Spleen (tissue), 7 donors: ENCODE measurements at regions not wholly inside any gene's neighbourhood (a gene's known extent, or its start where the extent isn't known, plus 50 kb on each side); places are given as distances from the start of the nearest gene placed in this dataset.

Experiments used
- CTCF ChIP-seq, 11 experiments: fragments of 200-600 bp in 7 of 11; fragments of 450-650 bp in 4 of 11; sonication (generic) in 4 of 11; IDR thresholded peaks in 8 of 11; conservative IDR thresholded peaks in 3 of 11; 1 replicate in 7 of 11; 2 replicates in 4 of 11; pipeline versions ENCODE4 v1.4.0 to v1.8.0; 2016 to 2021; ENCODE audit warnings: antibody characterized with exemption in 11 of 11, inconsistent platforms in 4 of 11, mild to moderate bottlenecking in 1 of 11
- POLR2AphosphoS5 ChIP-seq, 3 donors: sonication (generic); formaldehyde crosslinking; IDR thresholded peaks; one replicate each; pipeline ENCODE4 v1.5.1; 2017; ENCODE audit warnings: antibody characterized with exemption in 3 of 3
- donor health status: DM: no; HTN: no; CAD: no; lungs with moderate emphysema.
- donor health status: DM: no; HTN: no; CAD: no.
- donor health status: DM: no; HTN: no; CAD: no.

DNA sequence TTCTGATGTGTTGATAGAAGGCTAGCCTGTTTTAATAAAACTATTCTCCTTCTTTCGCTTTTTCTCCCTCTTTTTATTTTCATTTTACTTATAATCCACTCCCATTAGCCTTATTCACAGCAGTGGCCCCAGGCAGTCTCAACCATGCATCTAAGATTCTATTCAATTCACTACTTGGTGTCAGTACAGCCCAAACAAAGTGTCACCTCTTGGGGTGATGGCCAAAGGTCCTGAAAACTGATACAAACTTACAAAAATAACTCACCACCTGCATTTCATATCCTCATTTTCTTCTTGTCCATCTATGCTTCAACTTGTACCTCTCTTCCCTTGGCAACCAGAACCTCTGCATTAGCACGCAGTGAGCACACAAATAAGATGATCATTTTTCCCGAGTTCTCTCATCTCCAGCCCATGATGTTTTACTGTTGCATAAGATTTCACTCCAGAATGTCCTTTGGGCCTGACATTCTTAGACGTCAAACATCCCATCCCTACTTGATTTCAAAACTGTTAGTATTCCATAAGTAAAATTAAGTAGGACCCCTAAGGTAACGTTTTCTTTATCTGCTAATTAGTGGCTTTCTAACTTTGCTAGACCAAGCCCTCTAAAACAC lies 559.3 kb upstream of the TNP1 start:
- TF ChIP-seq CTCF (IDR thresholded peaks at IDR 0.05 in 8 of 11, conservative IDR thresholded peaks at IDR 0.05 in 3 of 11) (no peak), POLR2AphosphoS5 (IDR thresholded peaks at IDR 0.05) (no peak)
